ENCODE measurements at regions not wholly inside any gene's neighbourhood (a gene's known extent, or its start where the extent isn't known, plus 50 kb on each side); places are given as distances from the start of the nearest gene placed in this dataset.

- Histone ChIP-seq H3K4me1 (ENCODE audit: insufficient read depth) (no peaks in the 10 kb centered on the region), H3K27me3 (no peaks in the 10 kb centered on the region), H3K4me3 (no peak overlapping the region), H3K36me3 (replicated peaks; ENCODE audit: insufficient read depth, low read depth) (no peaks in the 10 kb centered on the region), H4K20me1 (ENCODE audit: insufficient read depth, poor library complexity, severe bottlenecking) (no peaks in the 10 kb centered on the region), H3K79me2 (no peaks in the 10 kb centered on the region), H3K27ac (no peak overlapping the region), H3K4me2 (no peak overlapping the region), H2AFZ (no peak overlapping the region), H3K9me2 (replicated peaks; ENCODE audit: insufficient read depth) (no peaks in the 10 kb centered on the region), H3K9me3 (ENCODE audit: low read depth) (no peaks in the 10 kb centered on the region)
- DNase-seq (ENCODE audit: low spot score) = no peak
- WGBS (ENCODE audit: low lambda C conversion rate, missing lambda C conversion rate) = 94% methylated on average over 5 of the region's 5 CpGs
- no peak for TF ChIP-seq CTCF (IDR thresholded peaks at IDR 0.05; ENCODE audit: poor library complexity)
- TF ChIP-seq EZH2 (IDR thresholded peaks at IDR 0.05; ENCODE audit: borderline replicate concordance) = no peak
- no peak for TF ChIP-seq EZH2phosphoT487 (IDR thresholded peaks at IDR 0.05; ENCODE audit: low read depth, severe bottlenecking, unreplicated experiment)
Observed at GRCh38 chr5:8700222-8700621, 831.3 kb downstream of the MTRR start.

GRCh38 chr5:8700671-8701070 is 831.7 kb downstream of the MTRR start:
- no peaks in the 10 kb centered on the region for H3K27me3 ChIP-seq
- H3K4me3 ChIP-seq = no peak overlapping the region
- H3K79me2 ChIP-seq = no peaks in the 10 kb centered on the region
- no peak overlapping the region for H3K4me2 ChIP-seq
- no peaks in the 10 kb centered on the region for H3K9me3 ChIP-seq (ENCODE audit: low read depth)
- no peak overlapping the region for H2AFZ ChIP-seq
- no peaks in the 10 kb centered on the region for H3K4me1 ChIP-seq (ENCODE audit: insufficient read depth)
- DNase-seq (ENCODE audit: low spot score) = no peak
- no peaks in the 10 kb centered on the region for H3K36me3 ChIP-seq (replicated peaks; ENCODE audit: insufficient read depth, low read depth)
- no peak overlapping the region for H3K27ac ChIP-seq
- 77% methylated on average over 7 of the region's 7 CpGs for WGBS (ENCODE audit: low lambda C conversion rate, missing lambda C conversion rate)
- TF ChIP-seq CTCF (IDR thresholded peaks at IDR 0.05; ENCODE audit: poor library complexity) = no peak
- TF ChIP-seq EZH2 (IDR thresholded peaks at IDR 0.05; ENCODE audit: borderline replicate concordance) = no peak
- TF ChIP-seq EZH2phosphoT487 (IDR thresholded peaks at IDR 0.05; ENCODE audit: low read depth, severe bottlenecking, unreplicated experiment) = no peak
- no peaks in the 10 kb centered on the region for H3K9me2 ChIP-seq (replicated peaks; ENCODE audit: insufficient read depth)
- no peaks in the 10 kb centered on the region for H4K20me1 ChIP-seq (ENCODE audit: insufficient read depth, poor library complexity, severe bottlenecking)

- Histone ChIP-seq H3K9me3 (ENCODE audit: low read depth) (no peaks in the 10 kb centered on the region), H3K4me1 (ENCODE audit: insufficient read depth) (no peaks in the 10 kb centered on the region), H3K9me2 (replicated peaks; ENCODE audit: insufficient read depth) (no peaks in the 10 kb centered on the region), H3K36me3 (replicated peaks; ENCODE audit: insufficient read depth, low read depth) (no peaks in the 10 kb centered on the region), H2AFZ (no peak overlapping the region), H3K27ac (no peak overlapping the region), H3K27me3 (no peaks in the 10 kb centered on the region), H3K4me3 (no peak overlapping the region), H4K20me1 (ENCODE audit: insufficient read depth, poor library complexity, severe bottlenecking) (no peaks in the 10 kb centered on the region), H3K79me2 (no peaks in the 10 kb centered on the region), H3K4me2 (no peak overlapping the region)
- 88% methylated on average over 2 of the region's 2 CpGs for WGBS (ENCODE audit: low lambda C conversion rate, missing lambda C conversion rate)
- no peak for DNase-seq (ENCODE audit: low spot score)
- TF ChIP-seq CTCF (IDR thresholded peaks at IDR 0.05; ENCODE audit: poor library complexity) = no peak
- TF ChIP-seq EZH2phosphoT487 (IDR thresholded peaks at IDR 0.05; ENCODE audit: low read depth, severe bottlenecking, unreplicated experiment) = no peak
- no peak for TF ChIP-seq EZH2 (IDR thresholded peaks at IDR 0.05; ENCODE audit: borderline replicate concordance)
Observed at GRCh38 chr5:8701251-8701650, 832.3 kb downstream of the MTRR start.

- Histone ChIP-seq H3K79me2 (no peaks in the 10 kb centered on the region), H3K4me3 (no peak overlapping the region), H2AFZ (no peak overlapping the region), H3K4me1 (ENCODE audit: insufficient read depth) (no peaks in the 10 kb centered on the region), H3K4me2 (no peak overlapping the region), H3K9me3 (ENCODE audit: low read depth) (no peaks in the 10 kb centered on the region), H3K27me3 (no peaks in the 10 kb centered on the region), H4K20me1 (ENCODE audit: insufficient read depth, poor library complexity, severe bottlenecking) (no peaks in the 10 kb centered on the region), H3K27ac (no peak overlapping the region), H3K9me2 (replicated peaks; ENCODE audit: insufficient read depth) (no peaks in the 10 kb centered on the region), H3K36me3 (replicated peaks; ENCODE audit: insufficient read depth, low read depth) (no peaks in the 10 kb centered on the region)
- no peak for DNase-seq (ENCODE audit: low spot score)
- WGBS (ENCODE audit: low lambda C conversion rate, missing lambda C conversion rate) = 76% methylated on average over 6 of the region's 6 CpGs
- TF ChIP-seq EZH2 (IDR thresholded peaks at IDR 0.05; ENCODE audit: borderline replicate concordance) (no peak), CTCF (IDR thresholded peaks at IDR 0.05; ENCODE audit: poor library complexity) (no peak), EZH2phosphoT487 (IDR thresholded peaks at IDR 0.05; ENCODE audit: low read depth, severe bottlenecking, unreplicated experiment) (no peak)
Observed at GRCh38 chr5:8710426-8710930, 835.4 kb downstream of the SEMA5A start.
